ENCODE measurements at regions not wholly inside any gene's neighbourhood (a gene's known extent, or its start where the extent isn't known, plus 50 kb on each side); places are given as distances from the start of the nearest gene placed in this dataset.
"Not testable (repeated sequence)": the region's sequence is repeated elsewhere in the genome, so short reads cannot be mapped to it uniquely, and the experiment has no call there.

DNA sequence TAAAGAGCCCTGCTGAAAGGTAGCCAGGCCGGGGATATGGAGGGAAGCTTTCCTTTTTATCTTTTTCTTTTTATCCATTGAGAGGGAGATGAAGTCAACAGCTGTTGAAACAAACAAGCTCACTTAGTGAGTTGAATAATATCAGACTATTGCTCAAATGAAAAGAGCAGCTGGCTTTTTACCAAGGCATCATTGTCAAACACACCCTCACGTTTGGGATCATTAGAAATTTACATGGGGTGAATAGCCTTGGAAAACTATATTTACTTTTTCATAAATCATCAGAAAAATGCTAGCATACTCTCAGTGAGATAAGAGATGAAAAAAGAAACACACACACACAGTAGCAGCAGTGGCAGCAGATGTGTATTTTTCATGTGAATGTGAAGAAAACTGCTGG is 71.5 kb upstream of the HNMT start:
- FAIRE-seq = no peak

DNA sequence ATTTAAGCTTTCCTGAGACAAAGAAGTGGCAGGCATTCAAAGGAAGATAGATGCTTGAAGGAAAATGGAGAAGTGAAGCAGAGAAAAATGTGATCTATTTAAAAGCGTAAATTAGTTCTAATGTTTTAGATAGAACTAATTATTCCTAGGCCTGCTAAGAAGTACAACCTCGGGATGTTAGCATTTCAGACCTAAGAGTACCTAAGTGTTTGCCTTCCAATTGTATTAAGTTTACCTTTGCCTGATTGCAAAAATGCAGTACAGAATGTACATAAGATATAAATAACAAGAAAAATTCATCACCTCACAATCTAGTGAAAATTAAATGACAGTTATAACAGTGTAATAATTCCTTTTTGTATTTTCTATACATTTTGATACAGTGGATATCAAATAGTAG is 71.1 kb upstream of the HNMT start:
- FAIRE-seq = no peak

DNA sequence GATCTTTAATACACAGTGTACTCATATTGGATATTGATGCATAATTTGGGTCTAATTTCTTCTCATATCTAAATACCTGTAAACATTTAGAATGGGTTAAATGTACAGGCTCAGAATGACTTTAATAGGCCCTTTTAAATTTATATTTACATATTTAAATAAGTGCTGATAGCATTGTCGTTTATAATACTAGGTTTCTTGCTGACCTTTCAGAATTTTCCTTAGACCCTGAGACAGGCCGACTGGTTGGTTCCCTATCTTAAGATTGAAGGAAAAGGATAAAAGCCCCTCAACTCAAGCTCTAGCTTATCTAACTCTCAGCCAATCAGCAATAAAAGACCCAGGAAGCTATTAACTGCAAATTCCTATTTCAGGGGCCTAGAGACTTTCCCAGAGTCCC is 67.8 kb upstream of the HNMT start:
- FAIRE-seq = no peak

DNA sequence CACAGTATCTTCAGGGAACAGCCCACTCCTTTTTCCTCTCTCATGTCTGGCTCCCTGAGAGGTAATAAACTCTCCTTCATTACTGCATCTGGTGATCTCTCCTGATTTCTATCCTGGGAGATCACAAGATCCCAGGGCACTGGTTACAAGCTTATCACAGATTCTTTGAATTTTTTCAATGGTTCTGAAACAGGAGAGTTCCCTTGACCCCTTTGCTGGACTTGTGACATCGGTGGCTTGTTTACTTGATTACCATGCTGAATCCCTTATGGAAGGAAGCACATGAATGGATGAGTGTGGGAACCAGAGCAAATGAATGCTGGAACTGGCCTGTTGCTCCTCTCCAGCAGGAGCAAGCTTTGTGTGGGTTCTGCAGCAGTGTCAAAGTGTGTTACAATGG is 67.2 kb upstream of the HNMT start:
- no peak for FAIRE-seq

DNA sequence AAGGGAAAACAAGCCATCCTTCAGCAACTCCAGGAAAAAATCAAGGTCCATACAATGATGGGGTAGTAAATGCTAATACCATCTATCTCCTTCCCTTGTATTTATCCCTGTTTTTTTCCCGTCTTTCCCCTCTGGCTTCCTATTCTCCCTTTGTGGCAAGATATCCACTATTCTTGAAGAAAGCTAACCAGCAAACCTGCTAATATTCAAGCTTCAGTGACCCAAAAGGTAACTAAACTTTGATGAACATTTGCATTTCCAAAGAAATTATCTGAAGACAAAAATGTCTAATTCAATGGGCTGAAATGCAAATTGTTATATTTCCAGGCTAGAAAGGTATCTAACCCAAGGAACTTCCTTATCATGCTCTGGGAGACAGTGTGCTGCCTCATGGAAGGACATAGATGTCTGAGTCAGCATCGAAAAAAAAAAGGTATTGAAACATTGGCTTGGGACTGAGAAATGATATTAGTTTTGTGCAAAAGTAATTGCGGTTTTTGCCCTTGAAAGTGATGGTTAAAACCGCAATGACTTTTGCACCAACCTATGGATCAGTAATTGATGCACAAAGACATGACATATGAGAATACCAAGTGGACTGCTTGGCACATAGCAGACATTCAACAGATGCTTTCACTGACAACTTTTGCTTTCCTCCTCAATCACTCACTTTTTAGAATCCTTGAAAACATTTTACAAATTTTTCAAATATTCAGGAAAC is 63.7 kb upstream of the HNMT start:
- no peak for FAIRE-seq

DNA sequence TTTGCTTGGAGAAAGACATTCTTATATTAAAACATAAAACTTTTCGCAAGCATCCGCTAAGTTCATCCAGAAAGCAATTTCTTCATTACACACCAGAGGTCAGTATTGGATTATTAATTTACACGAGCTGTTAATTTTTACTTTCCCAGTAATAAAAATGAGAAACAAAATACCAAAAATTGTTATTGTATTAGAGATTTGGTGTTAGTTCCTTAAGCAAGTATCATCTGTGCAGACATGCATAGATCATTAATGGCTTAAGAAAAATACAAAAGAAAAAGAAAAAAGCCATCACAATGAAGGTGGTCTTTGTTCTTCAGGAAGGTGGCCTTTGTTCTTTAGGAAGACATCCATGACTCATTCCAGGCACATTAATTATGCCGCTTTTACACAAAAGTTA is 53.6 kb upstream of the HNMT start:
- FAIRE-seq = peak; percentile 96

DNA sequence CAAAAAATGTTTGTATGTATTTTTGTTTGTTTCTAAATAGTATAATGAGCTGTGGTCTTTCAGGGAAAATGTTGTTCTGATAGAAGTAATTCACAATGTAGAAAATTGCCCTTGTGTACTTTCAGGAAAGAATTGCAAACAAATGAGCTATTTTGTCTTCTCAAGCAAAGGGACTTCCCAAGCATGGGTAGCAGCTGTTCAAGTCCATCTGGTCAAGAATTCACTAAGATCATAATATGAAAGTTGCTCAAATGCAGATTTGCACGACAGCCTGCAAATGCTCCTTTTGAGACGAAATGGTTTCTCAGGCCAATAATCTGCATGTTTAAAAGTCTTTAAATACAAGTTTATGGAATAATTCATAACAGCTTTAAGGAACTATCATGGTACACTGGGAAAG is 51.9 kb upstream of the HNMT start:
- no peak for FAIRE-seq

DNA sequence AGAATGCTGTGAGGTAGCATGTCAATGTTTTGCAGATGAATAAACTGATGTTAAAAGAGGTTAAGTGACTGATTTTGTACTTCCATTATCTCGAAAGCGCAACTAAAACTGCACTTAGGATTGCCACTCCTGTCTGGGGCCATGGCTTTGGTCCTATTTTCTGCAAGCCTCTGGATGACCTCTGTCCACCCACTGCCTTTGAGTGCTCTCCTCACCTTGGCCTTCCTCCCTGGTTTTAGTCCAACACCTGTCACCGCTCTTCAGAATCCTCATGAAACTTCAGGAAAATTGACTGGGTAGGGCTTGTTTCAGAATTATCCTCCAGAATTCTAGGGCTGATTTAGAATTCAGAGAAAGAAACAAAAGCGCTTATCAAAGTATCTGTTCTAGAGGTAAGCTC is 51.1 kb upstream of the HNMT start:
- no peak for FAIRE-seq

DNA sequence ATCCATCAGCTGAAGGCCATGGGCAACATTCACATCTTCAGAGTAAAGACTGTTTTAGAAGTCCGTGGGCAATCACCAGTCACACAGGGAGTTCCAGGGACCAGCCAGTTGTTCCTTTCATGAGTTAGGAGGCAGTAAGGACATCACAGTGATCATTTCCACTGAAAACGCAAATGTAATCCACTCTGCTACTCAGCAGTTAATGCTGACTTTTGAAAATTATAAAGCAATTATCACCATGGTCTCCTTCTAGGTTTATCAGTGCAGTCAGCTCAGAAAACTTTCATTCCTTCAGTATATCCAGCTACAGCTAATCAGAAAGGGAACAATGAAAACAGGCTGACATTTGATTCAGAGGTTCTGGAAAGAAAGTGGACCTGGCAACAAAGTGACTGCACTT is 50.6 kb upstream of the HNMT start:
- not testable (repeated sequence) for FAIRE-seq

Data from A204.1 (cell line).